ENCODE measurements at regions not wholly inside any gene's neighbourhood (a gene's known extent, or its start where the extent isn't known, plus 50 kb on each side); places are given as distances from the start of the nearest gene placed in this dataset.
"Not testable (repeated sequence)": the region's sequence is repeated elsewhere in the genome, so short reads cannot be mapped to it uniquely, and the experiment has no call there.

DNA sequence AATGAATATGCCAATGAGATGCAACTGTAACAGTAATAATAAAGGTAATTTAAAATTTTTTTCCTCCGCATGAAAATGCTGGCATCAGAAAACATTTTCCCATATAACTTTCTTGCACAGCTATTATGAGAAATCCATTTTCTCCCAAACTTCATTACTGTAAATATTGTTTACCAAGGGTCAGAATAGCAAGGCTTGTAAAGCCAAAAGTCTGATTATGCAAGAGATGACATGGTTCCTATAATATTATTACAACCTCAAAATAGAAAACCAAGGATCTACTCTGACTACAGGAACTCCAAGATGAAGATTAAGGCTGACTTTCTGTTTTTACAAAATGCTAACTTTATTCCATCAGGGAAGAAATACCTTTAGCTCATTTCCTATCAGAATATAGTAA, 162.7 kb upstream of the CDK1 start:
- DNase-seq (ENCODE audit: low spot score): no peak

DNA sequence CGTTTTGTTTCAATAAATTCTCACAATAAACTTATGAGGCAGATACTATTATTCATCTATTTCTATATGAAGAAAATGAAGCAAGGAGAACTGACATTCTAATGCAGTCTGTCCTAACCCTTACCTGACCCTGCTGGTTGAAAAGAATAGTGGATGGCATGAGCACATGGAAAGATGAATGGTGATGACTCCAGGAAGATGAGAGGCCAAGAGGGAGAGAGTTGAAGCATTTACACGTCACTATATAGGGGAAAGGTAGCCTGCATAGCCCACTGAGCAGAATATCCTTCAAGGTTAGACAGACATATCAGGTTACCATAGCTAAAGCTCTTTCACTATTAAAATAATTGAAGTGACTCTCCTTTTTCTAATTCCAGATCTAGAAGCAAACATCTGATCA, 163.9 kb upstream of the CDK1 start:
- DNase-seq (ENCODE audit: low spot score): no peak

DNA sequence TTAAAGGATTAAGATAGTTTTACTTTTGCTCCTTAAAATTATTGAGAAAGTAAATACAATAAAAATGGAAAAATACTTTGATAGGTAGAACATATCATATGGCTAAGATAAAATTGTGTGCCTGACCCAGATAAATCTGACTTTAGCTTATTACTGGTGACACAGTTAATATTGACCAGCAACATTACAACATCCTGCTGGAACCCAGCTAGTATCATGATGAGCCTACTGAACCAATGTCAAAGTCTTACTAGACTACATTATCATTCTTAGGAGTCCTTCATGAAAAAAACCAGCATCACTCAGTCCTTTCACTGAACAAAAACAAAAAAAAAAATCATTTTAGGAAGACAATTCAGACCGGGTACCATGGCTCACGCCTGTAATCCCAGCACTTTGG, 164.8 kb upstream of the CDK1 start:
- no peak for DNase-seq (ENCODE audit: low spot score)

DNA sequence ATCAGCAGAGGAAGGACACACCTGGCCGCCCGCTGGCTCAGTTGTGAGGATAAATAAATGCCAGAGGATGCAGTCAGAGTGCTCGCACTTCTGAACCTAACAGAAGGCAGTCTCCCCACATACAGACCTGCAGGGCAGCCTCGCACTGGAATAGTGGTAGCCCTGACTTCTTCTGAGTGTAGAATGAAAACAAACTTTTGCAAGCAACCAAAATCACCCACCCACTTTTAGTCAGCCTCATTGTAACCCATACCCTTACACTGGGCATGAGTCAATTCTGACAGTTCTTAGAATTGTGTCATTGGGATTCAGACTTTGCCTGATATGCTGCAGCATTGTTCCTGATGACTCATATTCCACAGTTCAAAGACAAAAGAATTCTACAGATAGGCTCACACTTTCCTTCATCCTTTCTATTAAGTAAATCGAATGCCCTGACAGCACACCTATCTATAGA, 167.0 kb upstream of the CDK1 start:
- DNase-seq (ENCODE audit: low spot score): peak; percentile 22

DNA sequence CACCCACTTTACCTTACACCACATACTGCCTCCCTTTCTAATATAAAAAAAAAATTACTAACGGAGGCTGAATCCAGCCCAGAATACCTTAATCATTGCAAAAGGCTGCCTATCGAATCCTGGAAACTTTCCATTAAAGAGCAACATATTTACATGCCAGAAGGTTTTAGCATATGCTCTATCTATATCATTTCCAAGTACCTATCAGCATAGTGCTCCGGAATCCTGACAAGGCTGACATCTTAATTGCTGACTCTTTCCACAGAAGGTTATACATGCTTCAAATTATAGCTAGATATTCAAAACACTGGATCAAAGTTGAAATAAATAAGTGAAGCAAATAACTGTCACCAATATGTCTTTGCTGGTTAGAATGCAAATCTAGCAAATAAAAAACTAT, 170.9 kb upstream of the CDK1 start:
- DNase-seq (ENCODE audit: low spot score): no peak

DNA sequence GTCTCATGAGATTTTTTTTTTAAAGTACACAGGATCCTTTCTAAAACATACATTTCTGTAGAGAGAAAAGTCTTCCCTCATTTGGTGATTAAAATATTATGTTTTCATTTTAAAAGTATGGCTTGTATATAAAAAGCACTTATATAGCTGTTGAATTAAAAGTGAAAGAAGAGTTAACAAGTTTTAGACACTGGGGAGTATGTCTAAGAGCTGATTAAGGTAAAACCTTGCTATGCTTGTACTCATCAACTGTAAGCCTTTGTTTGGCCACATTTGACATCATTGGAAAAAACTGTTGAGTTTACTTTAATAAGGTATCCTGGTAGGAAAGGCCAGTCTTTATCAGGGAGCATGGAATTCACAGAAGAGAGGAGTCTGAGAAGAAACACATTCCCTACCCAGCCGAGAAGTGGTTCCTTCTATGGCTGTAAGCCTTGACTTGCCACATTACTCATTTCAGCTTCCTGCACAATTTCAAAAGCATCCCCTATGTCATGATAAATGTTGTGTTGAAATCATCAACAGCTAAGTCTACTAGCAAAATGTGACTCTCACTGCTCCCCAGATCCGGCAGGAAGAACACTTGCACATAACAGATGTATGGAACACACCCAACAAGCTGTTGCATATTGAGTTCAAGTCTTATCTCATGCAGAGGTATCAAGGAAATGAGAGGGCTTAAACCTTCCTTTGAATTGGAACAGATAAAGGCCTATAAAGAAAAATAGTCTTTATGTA, 171.8 kb upstream of the CDK1 start:
- DNase-seq (ENCODE audit: low spot score): no peak

DNA sequence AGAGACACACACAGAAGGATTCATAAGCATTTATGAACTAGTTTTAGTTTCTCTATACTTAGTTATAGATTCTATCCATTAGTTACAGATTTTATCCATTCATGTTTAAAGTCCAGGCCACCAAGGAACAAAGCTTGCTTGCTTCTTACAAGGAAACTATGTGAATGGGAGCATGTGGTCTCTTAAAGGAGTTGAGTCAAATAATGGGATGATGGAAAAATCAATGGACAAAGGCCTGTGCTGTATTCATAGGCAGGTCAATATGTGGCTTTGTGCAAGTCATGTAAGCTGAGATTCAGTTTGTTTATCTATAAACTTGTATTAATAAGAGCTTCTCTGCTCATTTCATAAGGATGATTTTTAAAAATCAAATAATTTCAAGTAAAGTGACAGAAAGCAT, 172.8 kb upstream of the CDK1 start:
- no peak for DNase-seq (ENCODE audit: low spot score)

DNA sequence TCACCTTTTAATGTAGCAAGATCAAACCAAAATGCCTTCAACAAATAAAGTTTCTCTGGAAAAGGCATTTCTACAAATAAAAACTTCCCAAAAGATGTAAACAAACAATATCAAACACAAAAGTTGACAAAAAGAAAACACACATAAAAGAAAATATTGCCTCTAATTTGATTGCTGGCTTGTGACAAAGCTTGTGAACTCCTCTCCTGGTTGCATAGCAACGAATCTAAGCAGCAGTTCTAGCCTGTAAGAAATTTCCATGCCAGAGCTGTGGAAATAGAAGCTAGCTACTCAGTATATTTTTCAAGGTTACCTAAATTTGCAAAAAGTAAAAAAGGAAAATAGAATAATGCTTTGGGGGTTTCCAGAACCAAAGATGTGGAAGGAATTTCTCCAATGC, 173.9 kb upstream of the CDK1 start:
- no peak for DNase-seq (ENCODE audit: low spot score)

DNA sequence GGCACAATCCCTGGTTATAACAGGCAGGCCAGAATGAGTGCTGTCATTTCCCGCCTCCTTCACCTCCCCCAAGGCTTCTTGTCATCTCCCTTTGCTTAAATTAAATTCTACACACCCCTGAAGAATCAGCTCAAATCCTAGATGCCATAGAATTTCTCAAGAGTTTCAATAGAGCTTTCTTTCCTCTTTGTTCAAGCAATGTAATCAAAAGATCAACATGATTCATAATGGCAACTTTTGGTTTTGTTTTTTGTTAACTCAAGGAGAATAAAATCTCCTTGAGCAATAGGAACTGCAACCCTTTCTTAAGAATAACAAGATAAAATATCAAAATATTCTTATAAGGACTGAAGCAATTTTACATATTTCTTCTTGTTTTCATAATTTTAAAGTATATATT, 180.8 kb upstream of the CDK1 start:
- no peak for DNase-seq (ENCODE audit: low spot score)

DNA sequence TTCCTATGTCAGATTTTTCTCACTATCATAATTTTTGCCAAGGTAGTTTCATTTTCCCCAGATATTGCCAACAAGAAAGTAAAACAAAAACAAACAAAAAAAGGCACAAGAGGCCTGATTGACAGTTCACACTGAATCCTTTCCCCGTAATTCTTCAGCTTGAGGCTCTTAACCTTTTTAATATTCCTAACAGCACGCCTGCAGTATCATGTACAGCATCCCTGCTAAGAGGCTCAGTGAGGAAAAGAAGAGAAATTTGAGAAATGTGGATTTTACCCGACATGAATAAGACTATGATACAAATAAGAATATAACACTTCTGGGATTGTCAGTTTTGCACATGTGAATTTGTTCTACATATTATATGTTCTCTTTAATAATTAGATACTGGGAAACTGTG, 182.4 kb upstream of the CDK1 start:
- DNase-seq (ENCODE audit: low spot score): no peak

DNA sequence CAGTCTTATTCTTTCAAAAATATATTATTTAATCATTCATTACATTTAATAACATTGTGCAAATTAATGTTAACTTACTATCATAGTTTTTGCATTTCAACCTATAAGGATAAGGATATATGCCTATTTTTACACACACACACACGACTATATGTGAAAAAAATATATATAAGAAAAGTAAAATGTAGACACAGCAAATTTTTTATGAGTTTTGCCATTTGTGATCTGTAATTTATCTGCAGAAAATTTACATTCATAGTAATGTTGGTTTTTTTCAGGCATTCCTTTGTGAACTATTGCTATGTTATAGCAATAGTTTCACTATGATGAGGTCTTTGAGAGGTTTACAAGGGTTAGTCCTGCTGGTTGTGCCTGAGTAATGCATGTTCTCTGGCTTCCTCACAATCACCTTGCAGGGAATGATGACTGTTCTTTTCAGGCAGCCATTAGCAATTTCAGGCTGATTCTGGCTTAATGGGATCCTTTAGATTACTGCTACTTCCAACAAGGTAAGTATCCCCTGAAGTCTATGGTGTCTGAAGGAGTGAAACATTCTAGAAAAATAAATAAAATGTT, 183.7 kb upstream of the CDK1 start:
- peak; percentile 12 for DNase-seq (ENCODE audit: low spot score)

DNA sequence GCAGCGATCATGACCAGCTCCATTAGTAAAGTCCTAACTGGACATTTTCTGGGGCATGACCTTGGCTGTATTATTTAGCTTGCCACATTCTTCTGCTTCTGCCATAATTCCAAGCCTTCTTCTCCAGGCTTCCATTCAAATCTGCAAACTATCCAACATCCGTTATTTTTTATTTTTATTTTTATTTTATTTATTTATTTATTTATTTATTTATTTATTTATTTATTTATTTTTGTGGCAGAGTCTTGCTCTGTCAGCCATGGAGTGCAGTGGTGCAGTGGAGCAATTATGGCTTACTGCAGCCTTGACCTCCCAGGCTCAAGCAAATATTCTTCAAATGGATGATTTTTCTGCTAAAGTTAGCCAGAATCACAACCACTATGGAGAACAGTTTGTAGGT, 187.2 kb upstream of the CDK1 start:
- DNase-seq (ENCODE audit: low spot score): no peak

DNA sequence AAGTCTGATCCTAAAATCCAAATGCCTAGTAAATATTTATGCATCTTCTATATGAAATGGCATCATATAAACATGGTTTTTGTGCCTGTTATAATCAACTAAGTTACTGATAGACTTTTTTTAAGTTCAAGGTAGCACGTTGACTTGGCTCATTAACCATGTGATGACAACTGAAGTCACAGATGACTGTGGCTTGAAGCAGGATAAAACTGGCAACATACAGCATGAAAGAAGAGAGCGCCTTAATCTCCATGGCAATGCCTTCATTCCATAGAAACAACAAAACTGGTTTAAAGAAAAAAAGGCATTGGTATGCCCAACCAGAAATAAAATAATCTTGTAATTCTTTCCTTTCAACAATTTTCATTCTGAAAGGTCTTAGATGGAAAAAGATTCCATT, 188.9 kb upstream of the CDK1 start:
- no peak for DNase-seq (ENCODE audit: low spot score)

DNA sequence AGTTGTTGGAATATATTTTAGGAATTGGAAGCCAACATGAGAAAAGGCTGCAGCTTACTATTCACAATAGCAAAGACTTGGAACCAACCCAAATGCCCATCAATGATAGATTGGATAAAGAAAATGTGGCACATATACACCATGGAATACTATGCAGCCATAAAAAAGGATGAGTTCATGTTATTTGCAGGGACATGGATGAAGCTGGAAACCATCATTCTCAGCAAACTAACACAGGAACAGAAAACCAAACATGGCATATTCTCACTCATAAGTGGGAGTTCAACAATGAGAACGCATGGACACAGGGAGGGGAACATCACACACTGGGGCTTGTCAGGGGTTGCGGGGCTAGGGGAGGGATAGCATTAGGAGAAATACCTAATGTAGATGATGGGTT, 192.1 kb upstream of the ANK3 start:
- not testable (repeated sequence) for DNase-seq (ENCODE audit: low spot score)

DNA sequence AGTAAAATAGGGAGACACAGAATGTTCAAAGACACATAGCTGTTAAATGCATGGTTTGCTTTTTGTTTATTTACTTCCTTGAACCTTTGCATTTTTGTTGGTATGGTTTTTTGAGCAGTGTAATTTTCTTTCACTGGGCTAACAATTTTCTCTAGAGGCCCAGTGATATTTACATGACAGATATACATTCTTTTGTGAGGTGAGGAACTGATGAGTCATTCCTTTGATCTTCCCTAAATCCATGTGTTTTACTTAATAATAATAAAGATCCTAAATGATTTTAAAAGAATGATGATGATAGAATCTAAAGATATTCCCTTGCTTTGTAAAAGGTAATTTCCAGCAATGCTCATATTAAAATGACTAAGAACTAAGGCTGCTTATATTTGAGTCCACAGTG, 188.5 kb upstream of the ANK3 start:
- peak; percentile 13 for DNase-seq (ENCODE audit: low spot score)

DNA sequence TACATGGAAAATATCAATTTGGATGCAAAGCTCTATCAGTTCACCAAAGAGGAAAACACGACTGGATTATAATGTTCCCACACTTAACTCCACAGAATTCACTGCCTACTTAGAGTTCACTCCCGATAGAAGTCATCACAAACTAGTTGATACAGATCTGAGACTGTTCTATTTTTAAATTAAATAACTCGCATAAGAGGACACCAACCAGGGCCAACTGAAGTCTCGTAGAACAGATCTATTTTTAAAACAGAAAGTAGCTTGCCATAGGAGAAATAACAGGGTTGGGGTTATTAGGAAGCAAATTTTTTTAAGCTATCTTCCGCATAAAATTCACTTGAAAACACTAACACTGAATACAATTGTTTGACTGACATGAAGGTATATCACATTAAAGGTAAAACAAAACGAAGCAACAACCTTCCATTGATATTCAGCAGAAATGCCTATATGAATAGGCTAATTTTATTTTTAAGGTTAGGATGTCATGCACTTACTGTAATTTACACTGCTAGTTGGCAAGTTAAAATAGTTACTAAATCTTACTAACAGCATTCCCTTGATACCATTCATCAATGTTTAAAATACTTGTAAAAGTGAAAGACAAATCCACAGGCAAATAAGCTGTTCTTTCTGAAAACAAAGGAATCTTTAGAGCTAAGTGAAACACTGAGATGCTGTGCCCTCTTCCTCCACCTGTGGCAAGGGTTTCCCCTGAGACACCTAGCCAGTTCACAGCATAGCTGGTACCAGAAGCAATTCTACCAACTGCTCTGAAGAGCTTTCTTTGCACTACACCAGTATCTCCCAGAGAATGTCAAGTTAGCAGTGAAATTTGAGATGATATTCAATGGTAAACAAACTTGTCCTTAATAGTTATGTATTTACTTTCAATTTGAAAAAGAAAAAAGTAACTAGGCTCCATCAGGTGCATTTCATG, 186.7 kb upstream of the ANK3 start:
- DNase-seq (ENCODE audit: low spot score): no peak

DNA sequence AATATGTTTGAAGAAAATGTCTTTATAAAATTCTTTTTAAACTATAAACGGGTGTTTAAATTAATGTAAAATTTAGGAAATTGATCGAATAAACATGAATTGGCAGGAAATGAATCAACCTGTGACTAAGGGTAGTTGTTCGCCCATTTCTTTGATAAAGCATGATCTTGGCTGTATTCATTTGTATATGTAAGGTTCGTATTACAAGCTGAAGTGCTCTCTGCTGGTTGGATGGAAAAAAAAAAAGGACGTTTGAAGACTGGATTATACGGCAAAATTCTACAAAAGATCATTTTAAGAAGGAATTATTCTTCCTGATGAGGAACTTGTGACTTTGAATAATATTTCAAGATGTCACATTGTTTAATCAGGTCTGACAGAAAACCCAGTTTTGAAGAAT, 185.4 kb upstream of the ANK3 start:
- DNase-seq (ENCODE audit: low spot score): no peak

DNA sequence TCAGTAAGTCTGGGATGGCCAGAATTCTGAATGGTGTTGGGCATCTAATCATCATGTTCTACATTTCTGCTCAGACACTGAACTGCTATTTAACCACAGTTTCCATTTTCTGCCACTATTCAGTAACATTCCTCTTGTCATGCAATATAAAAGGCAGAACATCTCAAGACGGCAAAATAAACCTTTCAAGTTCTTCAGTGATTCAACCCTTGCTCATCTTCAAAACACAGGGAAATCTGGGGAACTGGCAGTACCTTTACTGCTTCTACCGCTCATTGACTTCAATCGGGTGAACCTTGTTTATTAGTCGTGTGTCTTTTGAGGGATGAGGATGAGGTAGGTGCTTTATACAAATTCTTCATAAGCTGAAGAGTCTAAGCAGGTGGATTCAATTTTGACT, 184.7 kb upstream of the ANK3 start:
- no peak for DNase-seq (ENCODE audit: low spot score)

DNA sequence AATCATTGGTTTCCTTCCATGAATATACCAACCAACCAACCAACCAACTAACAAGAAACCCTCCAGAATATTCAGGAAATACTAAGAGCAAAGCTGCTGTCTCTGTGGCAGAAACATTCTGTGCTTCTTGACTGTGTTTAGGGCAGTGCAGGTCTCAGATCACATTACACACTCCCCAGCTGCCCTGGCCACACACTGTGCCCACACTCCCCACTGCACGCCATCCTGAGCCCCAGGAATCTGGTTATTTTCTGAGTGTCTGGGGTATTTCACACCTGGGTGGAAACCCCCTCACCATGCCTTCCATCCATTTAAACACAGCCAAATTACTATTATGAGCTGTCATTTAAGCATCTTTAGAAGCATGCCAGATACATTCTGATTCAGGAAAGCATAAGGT, 183.7 kb upstream of the ANK3 start:
- no peak for DNase-seq (ENCODE audit: low spot score)

DNA sequence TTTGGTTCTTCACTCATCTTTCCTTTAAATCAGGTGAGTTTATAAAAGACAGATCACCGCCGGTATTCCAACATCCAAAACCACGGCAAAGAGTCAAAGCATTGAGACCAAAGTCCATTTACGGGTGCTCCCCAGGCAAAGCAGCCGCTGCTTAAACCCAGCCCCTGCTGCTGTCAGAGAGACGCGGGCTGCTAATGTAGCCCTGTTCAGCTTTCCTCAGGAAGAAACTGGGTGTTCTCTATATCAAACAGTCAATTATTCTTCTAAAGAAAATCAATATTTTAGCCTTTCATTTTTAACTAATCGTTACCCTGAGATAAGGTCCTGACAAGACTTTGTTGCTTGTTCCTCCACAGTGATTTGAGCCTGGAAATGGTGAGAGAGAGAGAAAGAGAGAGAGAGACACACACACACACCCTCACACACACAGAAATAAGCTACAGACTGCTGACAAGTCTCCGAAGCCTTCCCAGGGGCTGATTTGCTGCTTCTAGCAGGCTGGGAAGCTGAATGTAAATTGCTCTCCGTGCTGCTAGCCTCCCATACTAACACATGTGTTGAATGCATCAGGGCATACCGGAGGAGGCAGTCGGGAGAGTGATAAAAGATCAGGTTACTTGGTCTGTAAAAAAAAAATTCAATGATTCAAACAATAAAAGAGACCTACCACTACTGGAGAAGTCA, 183.0 kb upstream of the ANK3 start:
- peak; percentile 47 for DNase-seq (ENCODE audit: low spot score)

DNA sequence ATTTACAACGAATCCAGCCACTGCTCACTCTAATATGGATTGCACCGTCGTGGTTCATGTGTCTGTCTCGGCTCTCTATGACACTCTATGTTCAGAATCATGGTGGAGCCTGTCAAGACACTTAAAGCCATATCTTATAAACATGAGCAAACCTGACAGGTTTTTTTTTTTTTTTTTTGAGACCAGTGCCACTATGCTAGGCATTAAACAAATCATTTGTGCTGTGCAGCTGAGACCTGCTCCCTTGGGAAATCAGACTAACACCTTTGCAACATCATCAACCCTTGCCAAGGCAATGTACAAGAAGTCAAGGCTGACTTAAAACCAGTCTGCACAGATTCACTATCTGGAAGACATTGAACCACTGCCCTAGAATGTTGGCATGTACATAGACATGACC, 181.2 kb upstream of the ANK3 start:
- DNase-seq (ENCODE audit: low spot score): no peak

DNA sequence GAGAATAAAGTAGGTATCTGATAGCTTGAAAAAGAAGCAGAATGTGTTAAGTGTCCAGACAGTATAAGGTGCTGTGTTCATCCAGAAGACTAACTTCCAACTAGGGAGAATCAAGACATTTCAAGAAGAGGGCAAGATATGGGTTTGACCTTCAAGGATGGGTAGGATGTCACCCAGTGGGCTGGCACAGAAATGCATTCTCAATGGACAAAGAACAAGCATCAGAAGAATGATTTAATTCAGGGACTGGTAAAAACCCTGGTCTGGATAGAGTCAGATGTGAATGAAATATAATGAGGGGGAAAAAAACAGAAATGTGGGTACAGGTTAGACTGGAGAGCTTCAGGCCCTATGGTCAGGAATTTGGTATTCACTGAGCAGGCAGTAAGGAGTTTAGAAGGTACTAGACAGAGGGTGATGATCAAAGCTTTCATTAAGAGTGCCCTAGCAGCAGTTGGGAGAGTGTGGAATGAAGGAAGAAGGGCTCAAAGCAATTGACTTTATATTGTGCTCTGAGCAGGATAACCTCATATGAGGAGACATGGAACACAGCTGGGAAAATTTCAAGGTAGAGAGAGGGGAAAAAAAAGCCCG, 180.7 kb upstream of the ANK3 start:
- DNase-seq (ENCODE audit: low spot score): no peak
